ENCODE measurements at regions not wholly inside any gene's neighbourhood (a gene's known extent, or its start where the extent isn't known, plus 50 kb on each side); places are given as distances from the start of the nearest gene placed in this dataset.

DNA sequence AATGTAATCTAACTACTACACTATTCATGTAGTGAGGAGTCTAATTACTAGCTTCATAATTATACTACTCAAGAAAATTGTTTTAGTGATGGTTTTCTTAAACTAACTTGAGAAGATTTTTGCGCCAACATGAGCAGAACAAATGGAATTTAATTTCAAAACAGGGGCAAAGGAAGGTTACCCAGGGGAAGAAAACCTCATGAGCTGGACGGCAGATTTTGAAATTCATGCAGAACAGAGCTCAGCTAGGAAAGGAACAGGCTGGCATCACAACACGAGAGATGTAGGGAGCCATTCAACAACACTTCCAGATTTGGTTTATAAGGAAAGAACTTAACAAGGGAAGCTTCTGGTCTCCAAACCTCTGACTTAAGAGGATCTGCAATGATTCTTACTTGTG is 235.3 kb upstream of the PRKCQ start:
- H3K27me3 Mint-ChIP-seq (ENCODE audit: insufficient read depth): no peaks in the 10 kb centered on the region
- no peak for DNase-seq
- peaks cover 12% of the 10 kb centered on the region for H3K9me3 Mint-ChIP-seq
- H3K9me3 ChIP-seq (ENCODE audit: control insufficient read depth, low read length): peaks cover under 1% of the 10 kb centered on the region
- TF ChIP-seq, protein P1, sequence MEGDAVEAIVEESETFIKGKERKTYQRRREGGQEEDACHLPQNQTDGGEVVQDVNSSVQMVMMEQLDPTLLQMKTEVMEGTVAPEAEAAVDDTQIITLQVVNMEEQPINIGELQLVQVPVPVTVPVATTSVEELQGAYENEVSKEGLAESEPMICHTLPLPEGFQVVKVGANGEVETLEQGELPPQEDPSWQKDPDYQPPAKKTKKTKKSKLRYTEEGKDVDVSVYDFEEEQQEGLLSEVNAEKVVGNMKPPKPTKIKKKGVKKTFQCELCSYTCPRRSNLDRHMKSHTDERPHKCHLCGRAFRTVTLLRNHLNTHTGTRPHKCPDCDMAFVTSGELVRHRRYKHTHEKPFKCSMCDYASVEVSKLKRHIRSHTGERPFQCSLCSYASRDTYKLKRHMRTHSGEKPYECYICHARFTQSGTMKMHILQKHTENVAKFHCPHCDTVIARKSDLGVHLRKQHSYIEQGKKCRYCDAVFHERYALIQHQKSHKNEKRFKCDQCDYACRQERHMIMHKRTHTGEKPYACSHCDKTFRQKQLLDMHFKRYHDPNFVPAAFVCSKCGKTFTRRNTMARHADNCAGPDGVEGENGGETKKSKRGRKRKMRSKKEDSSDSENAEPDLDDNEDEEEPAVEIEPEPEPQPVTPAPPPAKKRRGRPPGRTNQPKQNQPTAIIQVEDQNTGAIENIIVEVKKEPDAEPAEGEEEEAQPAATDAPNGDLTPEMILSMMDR (conservative IDR thresholded peaks at IDR 0.05): no peak
- H3K27me3 ChIP-seq (ENCODE audit: control insufficient read depth, insufficient read depth, low read length, poor library complexity, severe bottlenecking): no peaks in the 10 kb centered on the region
- H3K36me3 Mint-ChIP-seq (ENCODE audit: low read depth): peaks cover 3% of the 10 kb centered on the region
- H3K4me3 ChIP-seq (ENCODE audit: low read length): no peak overlapping the region
- H3K27ac Mint-ChIP-seq: no peak overlapping the region
- no peaks in the 10 kb centered on the region for H3K36me3 ChIP-seq (ENCODE audit: control insufficient read depth, insufficient read depth, low read length)
- no peak overlapping the region for H3K4me3 Mint-ChIP-seq
- WGBS, 2 experiments (ENCODE audit: insufficient coverage in 1 of 2, insufficient read length in 1 of 2): 91 to 100% methylated on average over 2 to 3 of the region's 3 CpGs
- H3K27ac ChIP-seq (ENCODE audit: low read depth, low read length): no peak overlapping the region
- peaks cover 18% of the 10 kb centered on the region for H3K4me1 Mint-ChIP-seq
- no peaks in the 10 kb centered on the region for H3K4me1 ChIP-seq (ENCODE audit: control insufficient read depth, insufficient read depth, low read length)
- no peak overlapping the region for H3K9ac ChIP-seq (ENCODE audit: extremely low read depth, low read length, poor library complexity, severe bottlenecking)

DNA sequence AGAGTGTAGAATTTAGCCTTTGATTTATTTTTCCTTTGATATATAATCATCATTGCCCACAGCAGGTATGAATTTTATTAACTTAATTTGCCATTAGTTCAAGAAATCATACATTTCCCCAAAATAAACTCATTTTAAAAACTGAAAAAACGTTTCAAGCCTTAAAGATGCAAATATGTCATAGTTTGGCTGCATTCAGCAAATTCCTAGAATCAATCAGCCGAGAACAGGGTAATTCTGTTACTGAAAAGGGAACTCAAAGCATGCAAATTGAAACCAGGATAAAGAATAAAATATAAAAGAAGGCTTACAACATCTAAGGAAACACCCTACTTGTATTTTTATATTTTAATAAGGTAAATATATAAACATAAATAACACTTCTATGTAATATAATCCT is 233.8 kb upstream of the PRKCQ start:
- Histone ChIP-seq H3K27me3 (ENCODE audit: control insufficient read depth, insufficient read depth, low read length, poor library complexity, severe bottlenecking) (no peaks in the 10 kb centered on the region), H3K9ac (ENCODE audit: extremely low read depth, low read length, poor library complexity, severe bottlenecking) (no peak overlapping the region), H3K36me3 (ENCODE audit: control insufficient read depth, insufficient read depth, low read length) (no peaks in the 10 kb centered on the region), H3K4me1 (ENCODE audit: control insufficient read depth, insufficient read depth, low read length) (no peaks in the 10 kb centered on the region), H3K27ac (ENCODE audit: low read depth, low read length) (no peak overlapping the region), H3K4me3 (ENCODE audit: low read length) (no peak overlapping the region), H3K9me3 (ENCODE audit: control insufficient read depth, low read length) (peaks cover 6% of the 10 kb centered on the region)
- DNase-seq: no peak
- no peak overlapping the region for H3K27ac Mint-ChIP-seq
- H3K36me3 Mint-ChIP-seq (ENCODE audit: low read depth): peaks cover 6% of the 10 kb centered on the region
- WGBS, 2 experiments (ENCODE audit: insufficient coverage in 1 of 2, insufficient read length in 1 of 2): 60 to 100% methylated on average over 1 to 2 of the region's 2 CpGs
- TF ChIP-seq, protein P1 (conservative IDR thresholded peaks at IDR 0.05): no peak
- peaks cover 10% of the 10 kb centered on the region for H3K4me1 Mint-ChIP-seq
- peaks cover 25% of the 10 kb centered on the region for H3K9me3 Mint-ChIP-seq
- no peak overlapping the region for H3K4me3 Mint-ChIP-seq
- no peaks in the 10 kb centered on the region for H3K27me3 Mint-ChIP-seq (ENCODE audit: insufficient read depth)

DNA sequence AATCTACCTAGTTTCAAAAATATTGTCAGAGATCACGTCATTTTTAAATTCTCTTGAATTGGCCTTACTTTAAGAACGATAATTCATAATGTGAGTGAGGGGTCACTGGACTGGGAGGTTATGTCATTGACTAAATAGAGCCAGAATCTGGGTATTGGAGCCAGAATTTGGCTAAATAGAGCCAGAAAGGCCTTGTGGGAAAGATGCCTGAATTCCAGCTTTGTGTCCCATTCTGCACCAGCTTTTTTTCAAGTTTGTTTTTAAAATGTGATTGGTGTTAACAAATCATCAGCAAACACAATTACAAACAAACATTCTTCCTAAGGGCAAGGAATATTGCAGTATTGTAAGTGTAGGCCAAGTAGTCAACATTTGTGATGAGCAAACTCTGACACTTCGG is 233.2 kb upstream of the PRKCQ start:
- no peak overlapping the region for H3K4me3 ChIP-seq (ENCODE audit: low read length)
- H3K27ac Mint-ChIP-seq: no peak overlapping the region
- H3K4me1 Mint-ChIP-seq: peaks cover 7% of the 10 kb centered on the region
- H3K9me3 ChIP-seq (ENCODE audit: control insufficient read depth, low read length): peaks cover 6% of the 10 kb centered on the region
- H3K9me3 Mint-ChIP-seq: peaks cover 27% of the 10 kb centered on the region
- H3K36me3 Mint-ChIP-seq (ENCODE audit: low read depth): peaks cover 6% of the 10 kb centered on the region
- TF ChIP-seq, protein P1 (conservative IDR thresholded peaks at IDR 0.05): no peak
- H3K27ac ChIP-seq (ENCODE audit: low read depth, low read length): no peak overlapping the region
- DNase-seq: no peak
- H3K27me3 Mint-ChIP-seq (ENCODE audit: insufficient read depth): no peaks in the 10 kb centered on the region
- no peaks in the 10 kb centered on the region for H3K27me3 ChIP-seq (ENCODE audit: control insufficient read depth, insufficient read depth, low read length, poor library complexity, severe bottlenecking)
- no peaks in the 10 kb centered on the region for H3K36me3 ChIP-seq (ENCODE audit: control insufficient read depth, insufficient read depth, low read length)
- H3K9ac ChIP-seq (ENCODE audit: extremely low read depth, low read length, poor library complexity, severe bottlenecking): no peak overlapping the region
- no peaks in the 10 kb centered on the region for H3K4me1 ChIP-seq (ENCODE audit: control insufficient read depth, insufficient read depth, low read length)
- 77 to 90% methylated on average over 2 to 3 of the region's 3 CpGs for WGBS, 2 experiments (ENCODE audit: insufficient coverage in 1 of 2, insufficient read length in 1 of 2)
- no peak overlapping the region for H3K4me3 Mint-ChIP-seq

Data from endodermal cell (in vitro differentiated cells).